Dendritic cell treated with granulocyte-macrophage colony-stimulating factor and Interleukin-4, amounts not matched to agents 40 ng/mL and 50 ng/mL, for 4 days (primary cell): ENCODE measurements at regions not wholly inside any gene's neighbourhood (a gene's known extent, or its start where the extent isn't known, plus 50 kb on each side); places are given as distances from the start of the nearest gene placed in this dataset.
"Not testable (repeated sequence)": the region's sequence is repeated elsewhere in the genome, so short reads cannot be mapped to it uniquely, and the experiment has no call there.

ENCODE experiments used
- H3K27ac Mint-ChIP-seq: one replicate; pipeline ENCODE4 v1.8.0; 2022; ENCODE audit warnings: mild to moderate bottlenecking, mixed read lengths
- H3K27me3 Mint-ChIP-seq: one replicate; pipeline ENCODE4 v1.8.0; 2022; ENCODE audit warnings: mild to moderate bottlenecking, mixed read lengths
- H3K36me3 Mint-ChIP-seq: one replicate; pipeline ENCODE4 v1.8.0; 2022; ENCODE audit warnings: low read depth, mixed read lengths
- H3K4me1 Mint-ChIP-seq: one replicate; pipeline ENCODE4 v1.8.0; 2022; ENCODE audit warnings: low read depth, mixed read lengths
- H3K4me3 Mint-ChIP-seq: one replicate; pipeline ENCODE4 v1.8.0; 2022; ENCODE audit warnings: mild to moderate bottlenecking, moderate library complexity, mixed read lengths
- H3K9me3 Mint-ChIP-seq: one replicate; pipeline ENCODE4 v1.8.0; 2022; ENCODE audit warnings: mixed read lengths
- intact Hi-C: fragments of 100-400 bp; cut with micrococcal nuclease; formaldehyde crosslinking; loops from one replicate; pipeline ENCODE4 v1.15.0; 2022

DNA sequence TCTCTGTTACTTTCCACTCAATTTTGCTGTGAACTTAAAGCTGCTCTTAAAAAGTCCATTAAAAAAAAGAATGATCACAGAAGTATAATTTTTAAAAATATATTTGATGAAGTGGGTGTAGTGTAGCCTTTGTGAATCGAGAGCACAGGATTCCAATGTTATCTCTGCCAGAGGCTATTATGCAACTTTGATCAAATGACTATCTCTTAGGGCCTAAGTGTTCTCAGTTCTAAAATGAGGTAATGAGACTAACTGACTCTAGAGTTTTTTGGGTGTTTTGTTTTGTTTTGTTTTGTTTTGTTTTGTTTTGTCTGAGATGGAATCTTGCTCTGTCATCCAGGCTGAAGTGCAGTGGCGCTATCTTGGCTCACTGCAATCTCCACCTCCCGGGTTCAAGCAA lies 147.5 kb downstream of the FAM72C start:
- H3K9me3 Mint-ChIP-seq, H3K4me1 Mint-ChIP-seq, H3K36me3 Mint-ChIP-seq, H3K27me3 Mint-ChIP-seq, intact Hi-C loops, H3K27ac Mint-ChIP-seq, H3K4me3 Mint-ChIP-seq: not testable (repeated sequence)

DNA sequence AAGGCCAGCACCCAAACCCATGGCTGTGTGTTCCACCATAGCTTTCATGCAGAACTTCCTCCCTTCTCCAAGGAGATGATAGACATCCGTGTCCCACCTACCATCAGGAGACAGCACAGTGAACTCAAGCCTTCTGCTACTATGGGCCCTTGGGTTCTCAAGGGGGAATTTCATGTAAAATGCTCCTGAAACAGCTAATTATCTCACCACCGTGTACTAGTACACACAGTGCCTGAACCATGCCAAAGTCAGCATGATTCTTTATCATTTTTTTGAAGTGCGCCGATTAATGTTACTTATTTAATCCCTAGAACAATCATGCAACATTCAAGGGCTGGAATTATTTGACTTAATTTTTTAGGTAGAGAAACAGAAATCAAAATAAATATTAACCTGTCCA lies 151.7 kb downstream of the FAM72C start:
- H3K27me3 Mint-ChIP-seq, H3K4me1 Mint-ChIP-seq, H3K9me3 Mint-ChIP-seq, intact Hi-C loops, H3K36me3 Mint-ChIP-seq, H3K4me3 Mint-ChIP-seq, H3K27ac Mint-ChIP-seq: not testable (repeated sequence)

DNA sequence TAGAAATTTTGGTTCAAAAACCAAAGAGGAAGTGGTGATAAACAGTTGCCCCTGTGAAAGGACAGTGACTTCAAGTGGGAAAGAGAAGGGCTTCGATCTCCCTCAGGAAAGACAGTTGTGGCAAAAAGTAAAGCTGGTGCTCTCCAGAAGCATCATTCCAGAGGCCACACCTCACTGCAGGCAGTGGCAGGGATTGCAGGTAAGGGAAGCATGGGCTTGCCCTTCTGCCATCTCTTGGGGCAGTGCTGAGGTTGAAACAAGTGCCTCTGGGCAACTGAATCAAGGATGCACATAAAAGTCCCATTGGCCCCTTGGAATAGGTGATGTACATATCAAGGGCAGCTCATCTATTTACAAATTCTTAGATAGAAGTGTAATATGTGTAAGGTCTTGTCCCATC lies 155.4 kb downstream of the FAM72C start:
- H3K9me3 Mint-ChIP-seq, H3K4me1 Mint-ChIP-seq, H3K4me3 Mint-ChIP-seq, intact Hi-C loops, H3K36me3 Mint-ChIP-seq, H3K27me3 Mint-ChIP-seq, H3K27ac Mint-ChIP-seq: not testable (repeated sequence)

DNA sequence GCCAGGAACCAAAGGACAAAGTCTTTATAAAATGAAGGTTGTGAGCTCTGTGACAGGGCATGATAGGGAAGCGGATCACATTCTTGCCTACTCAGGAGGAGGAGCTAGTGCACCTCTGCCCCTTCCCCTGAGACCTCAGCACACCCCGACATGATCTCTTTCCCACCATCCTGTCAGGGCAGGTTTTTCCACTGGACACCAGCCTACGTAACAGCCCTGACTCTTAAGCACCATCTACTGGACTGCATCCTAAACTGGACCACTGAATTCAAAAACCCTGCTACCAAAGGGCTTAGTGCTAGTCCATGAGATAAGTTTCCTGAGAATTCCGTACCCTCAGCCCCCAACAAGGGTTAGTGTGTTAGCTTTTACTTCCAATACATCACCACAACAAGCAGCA lies 166.4 kb downstream of the FAM72C start:
- H3K4me3 Mint-ChIP-seq, H3K4me1 Mint-ChIP-seq, H3K9me3 Mint-ChIP-seq, H3K27ac Mint-ChIP-seq, H3K27me3 Mint-ChIP-seq, H3K36me3 Mint-ChIP-seq, intact Hi-C loops: not testable (repeated sequence)

DNA sequence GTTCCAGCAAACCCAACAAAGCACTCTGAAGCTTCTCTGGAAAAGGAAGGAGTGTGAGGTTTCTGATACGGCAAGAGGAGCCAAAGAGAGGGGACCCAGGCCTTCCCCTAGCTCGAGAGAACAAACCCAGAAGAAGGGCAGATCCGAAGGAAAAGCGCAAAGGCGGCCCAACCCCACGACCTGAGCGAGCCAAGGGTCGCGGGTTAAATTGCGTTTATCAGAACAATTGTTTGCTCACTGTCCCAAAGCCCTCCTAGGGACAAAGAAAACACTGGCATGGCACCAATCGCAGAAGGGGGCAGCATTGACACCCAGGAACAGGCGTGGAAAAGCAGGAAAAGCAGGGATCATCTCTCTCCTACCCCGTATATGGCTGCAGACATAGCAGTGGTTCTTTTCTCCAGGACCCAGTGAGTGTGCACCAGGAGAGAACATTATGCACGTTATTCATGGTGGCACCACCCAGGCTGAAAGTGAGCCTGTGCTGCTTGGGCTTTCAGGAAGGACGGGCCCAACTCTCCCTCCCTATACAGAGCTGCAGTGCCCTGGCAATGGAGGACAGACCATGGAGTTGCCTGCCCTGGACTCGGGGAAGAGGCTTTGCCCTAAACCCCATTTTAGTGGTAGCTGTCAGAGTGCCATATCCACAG lies 167.0 kb downstream of the FAM72C start:
- intact Hi-C loops, H3K27ac Mint-ChIP-seq, H3K27me3 Mint-ChIP-seq, H3K4me1 Mint-ChIP-seq, H3K36me3 Mint-ChIP-seq, H3K9me3 Mint-ChIP-seq: not testable (repeated sequence)
- peak overlapping the region; percentile 61 for H3K4me3 Mint-ChIP-seq

DNA sequence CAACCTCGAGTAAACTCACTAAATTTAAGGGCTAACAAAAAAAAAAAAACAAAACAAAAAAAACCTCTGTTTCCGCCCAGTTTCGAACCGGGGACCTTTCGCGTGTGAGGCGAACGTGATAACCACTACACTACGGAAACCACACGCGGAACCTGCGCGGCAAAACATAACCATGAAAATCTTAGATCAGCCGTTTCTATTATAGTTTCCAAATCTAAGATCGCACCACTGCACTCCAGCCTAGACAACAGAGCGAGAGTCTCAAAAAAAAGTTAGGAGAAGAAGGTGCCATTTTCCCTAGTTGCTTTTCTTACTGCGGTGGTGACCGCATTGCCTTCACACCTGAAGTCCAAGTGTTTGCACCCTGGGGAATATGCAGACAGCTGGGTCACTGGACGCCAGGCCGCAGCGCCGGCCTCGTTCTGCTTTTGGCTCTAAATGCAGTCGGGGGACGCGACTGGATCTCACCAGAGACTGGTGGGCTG lies 167.8 kb downstream of the FAM72C start:
- peak overlapping the region; percentile 71 for H3K4me3 Mint-ChIP-seq
- H3K27ac Mint-ChIP-seq, H3K27me3 Mint-ChIP-seq, H3K9me3 Mint-ChIP-seq, H3K4me1 Mint-ChIP-seq, intact Hi-C loops, H3K36me3 Mint-ChIP-seq: not testable (repeated sequence)

DNA sequence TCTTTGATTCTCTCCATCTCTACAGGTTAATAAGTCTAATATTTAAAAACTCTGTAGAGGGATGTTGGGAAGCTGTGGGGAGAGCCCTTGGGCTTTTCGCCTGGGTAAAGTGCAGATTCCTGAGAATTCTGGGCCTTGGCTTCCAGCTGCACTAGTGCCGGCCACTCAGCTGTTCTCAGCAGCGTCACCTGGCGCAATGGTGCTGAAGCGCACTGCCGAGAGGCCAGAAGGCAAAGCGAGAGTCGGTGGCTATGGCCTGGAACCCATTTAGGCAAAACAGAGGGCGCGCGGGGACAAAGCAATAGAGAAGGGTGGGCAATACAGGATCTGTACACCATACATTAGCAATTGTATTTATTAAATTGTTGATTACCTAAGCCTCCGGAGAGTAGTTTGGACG lies 168.7 kb downstream of the FAM72C start:
- H3K27ac Mint-ChIP-seq, H3K36me3 Mint-ChIP-seq, intact Hi-C loops, H3K27me3 Mint-ChIP-seq, H3K9me3 Mint-ChIP-seq, H3K4me3 Mint-ChIP-seq, H3K4me1 Mint-ChIP-seq: not testable (repeated sequence)

DNA sequence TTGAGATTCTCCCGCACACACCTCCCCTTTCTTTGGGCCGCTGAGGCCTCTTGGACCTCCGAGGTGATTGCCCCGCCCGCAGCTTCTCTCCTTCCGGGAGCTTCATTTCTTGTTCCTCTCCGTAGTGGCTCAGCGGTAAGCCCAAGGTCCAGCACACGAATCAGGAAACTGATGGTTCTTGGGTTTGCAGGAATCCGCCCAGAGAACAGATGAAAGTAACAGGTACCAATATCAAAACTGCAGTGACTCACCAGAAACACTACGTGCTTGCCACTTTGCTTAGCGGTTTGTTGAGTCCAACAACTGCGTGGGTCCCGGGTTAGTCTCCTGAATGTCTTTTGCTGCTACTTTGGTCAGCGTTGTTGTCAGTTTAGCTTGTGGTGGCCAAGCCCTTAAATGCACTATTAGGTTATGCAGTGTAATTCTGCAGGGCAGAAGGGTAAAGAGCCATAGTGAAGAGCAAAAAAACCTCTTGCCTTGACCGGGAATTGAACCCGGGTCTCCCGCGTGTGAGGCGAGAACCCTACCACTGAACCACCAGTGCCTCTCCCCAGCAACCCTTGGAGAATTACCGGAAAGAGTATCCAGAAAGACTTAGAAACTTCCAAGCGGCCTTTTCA lies 172.1 kb downstream of the FAM72C start:
- H3K27ac Mint-ChIP-seq, H3K36me3 Mint-ChIP-seq, H3K9me3 Mint-ChIP-seq, intact Hi-C loops, H3K4me1 Mint-ChIP-seq, H3K4me3 Mint-ChIP-seq, H3K27me3 Mint-ChIP-seq: not testable (repeated sequence)

DNA sequence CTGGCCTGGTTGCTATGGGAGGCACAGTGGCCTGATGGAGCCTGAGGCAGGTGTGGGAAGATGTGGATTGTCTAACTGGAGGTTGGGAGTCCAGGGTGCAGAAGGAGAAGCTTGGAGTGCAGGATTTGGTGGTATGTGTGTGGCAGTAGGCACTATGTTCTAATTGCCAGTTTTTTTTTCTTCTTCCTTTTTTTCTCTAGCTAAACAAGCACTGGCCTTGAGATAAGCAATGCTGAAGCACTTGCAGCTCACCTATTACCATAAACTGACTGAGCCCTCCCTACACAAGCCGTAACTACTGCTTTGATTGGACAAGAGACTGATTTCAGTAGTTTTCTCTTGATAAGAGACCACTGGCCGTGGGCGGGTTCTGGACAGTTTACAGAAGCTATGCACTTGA lies 175.4 kb downstream of the FAM72C start:
- H3K36me3 Mint-ChIP-seq, H3K9me3 Mint-ChIP-seq, H3K27ac Mint-ChIP-seq, intact Hi-C loops, H3K27me3 Mint-ChIP-seq, H3K4me3 Mint-ChIP-seq, H3K4me1 Mint-ChIP-seq: not testable (repeated sequence)

DNA sequence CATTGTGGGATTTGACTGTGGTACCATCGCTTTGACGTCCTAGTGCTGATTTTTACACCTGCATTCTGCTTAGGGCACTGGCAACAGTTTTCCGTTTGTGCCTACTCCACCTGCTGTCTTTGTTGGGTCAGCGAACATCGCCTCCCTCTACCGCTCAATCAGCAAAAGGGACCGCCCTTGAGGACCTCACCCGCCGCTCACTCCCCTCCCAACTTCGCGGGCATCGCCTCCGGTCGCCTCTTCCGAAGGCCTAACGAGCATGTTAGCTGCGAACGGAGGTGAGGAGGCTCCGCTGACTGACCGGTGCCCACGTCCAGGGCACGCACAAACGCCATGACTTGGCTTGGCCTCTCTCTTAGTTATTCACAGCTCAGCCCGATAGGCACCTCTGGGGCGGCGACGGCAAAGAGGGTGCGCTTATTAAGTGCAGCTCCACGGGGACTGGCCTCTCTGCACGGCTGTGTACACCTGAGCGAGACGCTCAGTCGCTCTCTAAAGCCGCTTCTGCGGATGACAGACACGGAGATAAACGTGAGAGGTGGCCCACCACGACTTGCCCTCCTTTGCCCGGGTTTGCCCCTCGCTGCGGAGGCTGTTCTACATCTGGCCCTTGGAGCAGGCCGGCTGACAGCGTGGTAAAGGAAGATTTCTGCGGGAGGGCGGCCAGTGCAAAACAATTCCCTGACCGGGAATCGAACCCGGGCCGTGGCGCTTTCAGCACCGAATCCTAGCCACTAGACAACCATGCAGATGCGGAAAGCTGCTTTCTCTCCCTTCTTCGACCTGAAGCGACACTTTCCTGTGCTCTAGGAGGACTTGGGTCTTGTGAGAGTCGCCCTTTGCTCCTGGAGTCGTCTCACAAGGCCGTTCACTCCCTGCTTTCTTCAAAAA lies 179.5 kb downstream of the FAM72C start:
- H3K9me3 Mint-ChIP-seq, H3K4me3 Mint-ChIP-seq, H3K27ac Mint-ChIP-seq, H3K36me3 Mint-ChIP-seq, intact Hi-C loops, H3K4me1 Mint-ChIP-seq, H3K27me3 Mint-ChIP-seq: not testable (repeated sequence)

DNA sequence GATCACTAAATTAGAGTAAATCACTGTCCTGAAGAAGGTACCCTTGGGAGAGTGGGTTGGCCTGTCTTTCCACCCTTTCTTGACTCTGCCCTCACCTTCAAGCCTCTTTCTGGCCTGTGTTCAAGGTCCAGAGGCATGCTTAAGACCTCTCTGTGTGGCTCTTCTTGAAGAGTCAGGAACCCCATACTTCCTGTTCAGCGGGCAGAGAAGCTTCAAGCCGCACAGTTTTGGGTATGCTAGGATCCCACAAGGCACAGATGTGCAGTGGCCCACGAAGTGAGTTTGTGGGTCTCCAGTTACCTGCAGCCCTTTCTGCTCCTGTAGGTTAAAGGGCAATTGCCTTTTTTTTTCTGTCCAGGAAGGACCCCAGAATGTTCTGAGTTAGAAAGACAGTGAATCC lies 185.4 kb downstream of the FAM72C start:
- H3K27me3 Mint-ChIP-seq, H3K36me3 Mint-ChIP-seq, H3K4me3 Mint-ChIP-seq, H3K9me3 Mint-ChIP-seq, H3K4me1 Mint-ChIP-seq, intact Hi-C loops, H3K27ac Mint-ChIP-seq: not testable (repeated sequence)

DNA sequence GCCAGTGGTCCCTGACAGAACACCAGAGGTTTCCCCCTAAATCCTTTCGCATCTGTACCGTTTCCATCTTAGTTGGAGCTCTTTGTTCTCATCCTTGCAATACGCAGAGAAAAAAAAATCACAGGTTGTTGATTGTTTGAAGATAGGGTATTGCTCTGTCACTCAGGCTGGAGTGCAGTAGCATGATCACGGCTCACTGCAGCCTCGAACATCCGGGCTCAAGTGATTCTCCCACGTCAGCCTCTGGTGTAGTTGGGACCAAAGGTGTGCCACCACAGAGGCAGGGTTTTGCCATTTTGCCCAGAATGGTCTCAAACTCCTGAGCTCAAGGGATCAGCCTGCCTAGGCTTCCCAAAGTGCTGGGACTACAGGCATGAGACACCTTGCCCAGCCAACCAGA lies 185.9 kb downstream of the FAM72C start:
- H3K9me3 Mint-ChIP-seq, H3K36me3 Mint-ChIP-seq, intact Hi-C loops, H3K4me3 Mint-ChIP-seq, H3K4me1 Mint-ChIP-seq, H3K27me3 Mint-ChIP-seq, H3K27ac Mint-ChIP-seq: not testable (repeated sequence)

DNA sequence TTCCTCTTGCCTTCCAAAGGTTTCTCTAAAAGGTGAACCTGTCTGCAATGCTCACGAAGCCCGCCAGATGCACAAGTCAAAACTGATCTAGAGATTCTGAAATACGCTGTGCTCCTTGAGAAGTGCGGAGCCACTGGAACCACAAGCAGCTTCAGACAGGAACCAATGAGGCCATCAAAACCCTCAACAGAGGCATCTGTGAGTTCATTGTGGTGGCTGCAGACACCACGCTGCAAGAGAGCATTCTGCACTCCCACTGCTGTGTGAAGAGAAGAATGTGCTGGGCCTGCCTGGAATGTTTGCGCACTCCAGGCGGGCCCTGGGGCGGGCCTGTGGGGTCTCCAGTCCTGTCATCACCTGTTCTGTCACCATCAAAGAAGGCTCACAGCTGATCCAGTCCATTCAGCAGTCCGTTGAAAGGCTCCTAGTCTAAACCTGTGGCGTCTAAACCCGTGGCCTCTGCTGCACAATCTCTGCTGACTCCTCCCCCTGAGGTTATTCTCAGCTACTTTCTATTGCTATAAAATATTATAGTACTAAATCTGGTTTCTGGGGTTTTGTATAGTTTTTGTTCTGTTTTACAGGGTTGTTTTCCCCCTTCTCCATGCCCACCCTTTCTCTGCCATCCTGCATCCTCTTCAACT lies 187.4 kb downstream of the FAM72C start:
- not testable (repeated sequence) for H3K9me3 Mint-ChIP-seq, H3K36me3 Mint-ChIP-seq, H3K27me3 Mint-ChIP-seq

DNA sequence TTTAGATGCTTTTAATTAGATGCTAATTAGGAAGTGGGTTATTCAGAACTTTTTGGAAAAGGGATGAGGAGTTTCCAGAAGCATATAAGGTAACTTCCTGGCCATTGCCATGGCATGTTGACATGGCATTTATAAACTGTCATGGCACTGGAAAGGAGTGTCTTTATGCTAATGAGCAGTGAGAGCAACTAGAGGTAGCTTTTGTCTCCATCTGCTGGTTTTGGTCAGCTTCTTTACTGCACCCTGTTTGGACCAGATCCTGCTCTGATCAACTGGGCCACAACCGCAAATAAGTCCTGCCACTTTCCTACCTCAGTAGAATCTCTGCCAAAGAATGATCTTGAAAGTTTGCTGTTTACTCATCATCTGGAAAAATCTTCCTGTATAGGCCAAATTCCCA lies 193.6 kb downstream of the FAM72C start:
- H3K4me3 Mint-ChIP-seq, intact Hi-C loops, H3K9me3 Mint-ChIP-seq, H3K27ac Mint-ChIP-seq, H3K36me3 Mint-ChIP-seq, H3K27me3 Mint-ChIP-seq, H3K4me1 Mint-ChIP-seq: not testable (repeated sequence)

More for the DNA sequence above, 187.4 kb downstream of the FAM72C start:
- intact Hi-C loops, H3K27ac Mint-ChIP-seq, H3K4me1 Mint-ChIP-seq, H3K4me3 Mint-ChIP-seq: not testable (repeated sequence)
